Urothelium cell line (cell line): ENCODE measurements at regions not wholly inside any gene's neighbourhood (a gene's known extent, or its start where the extent isn't known, plus 50 kb on each side); places are given as distances from the start of the nearest gene placed in this dataset.

Experiments used
- DNase-seq: peaks from one replicate; pipeline ENCODE4 v3.0.0; 2011; ENCODE audit warnings: low spot score, mixed read lengths
- FAIRE-seq: peaks from 2 replicates; lab custom pipeline; 2011; peaks lifted over from hg19 to GRCh38; lab: Jason Lieb, UNC

GRCh38 chr15:100807028-100807427 is 72.6 kb upstream of the ALDH1A3 start:
- DNase-seq, result no peak
- no peak for FAIRE-seq

GRCh38 chr15:100808691-100809090 is 70.9 kb upstream of the ALDH1A3 start:
- FAIRE-seq (no peak), DNase-seq (no peak)

GRCh38 chr15:100809151-100809550 is 70.5 kb upstream of the ALDH1A3 start:
- DNase-seq, result no peak
- no peak for FAIRE-seq

- FAIRE-seq (no peak), DNase-seq (no peak)
These were observed 70.0 kb upstream of the ALDH1A3 start for GRCh38 chr15:100809587-100809986.

GRCh38 chr15:100810229-100810628 is 69.4 kb upstream of the ALDH1A3 start:
- DNase-seq, result no peak
- FAIRE-seq, result no peak

- no peak for DNase-seq
These were observed 68.8 kb upstream of the ALDH1A3 start for GRCh38 chr15:100810831-100811230.

GRCh38 chr15:100812802-100813201 is 66.8 kb upstream of the ALDH1A3 start:
- DNase-seq (no peak), FAIRE-seq (no peak)

More at GRCh38 chr15:100810831-100811230, 68.8 kb upstream of the ALDH1A3 start:
- no peak for FAIRE-seq

- no peak for DNase-seq
- FAIRE-seq, result no peak
These were observed 60.7 kb upstream of the ALDH1A3 start for GRCh38 chr15:100818927-100819326.

- no peak for DNase-seq
- FAIRE-seq, result no peak
These were observed 59.1 kb upstream of the ALDH1A3 start for GRCh38 chr15:100820528-100820927.

GRCh38 chr15:100821327-100821726 is 58.3 kb upstream of the ALDH1A3 start:
- FAIRE-seq (no peak), DNase-seq (no peak)

GRCh38 chr15:100824211-100824610 is 55.4 kb upstream of the ALDH1A3 start:
- no peak for FAIRE-seq

GRCh38 chr15:100829457-100829856 is 50.2 kb upstream of the ALDH1A3 start:
- DNase-seq (no peak), FAIRE-seq (no peak)

More at GRCh38 chr15:100824211-100824610, 55.4 kb upstream of the ALDH1A3 start:
- DNase-seq, result no peak
